ENCODE measurements at regions not wholly inside any gene's neighbourhood (a gene's known extent, or its start where the extent isn't known, plus 50 kb on each side); places are given as distances from the start of the nearest gene placed in this dataset.

- no peaks in the 10 kb centered on the region for H3K23me2 ChIP-seq (ENCODE audit: low read depth, low read length)
- H4K8ac ChIP-seq (ENCODE audit: extremely low read depth, insufficient read depth, low read length) = no peak overlapping the region
- no peaks in the 10 kb centered on the region for H4K20me1 ChIP-seq (replicated peaks in 1 of 2; ENCODE audit: control insufficient read depth in 1 of 2, insufficient read depth in 2 of 2, low read length in 2 of 2)
- no peak overlapping the region for H3K14ac ChIP-seq (ENCODE audit: insufficient read length)
- peaks cover 0 to 7% (median 2%) of the 10 kb centered on the region in 4 experiments; a peak in 4 of 7 replicates for H3K4me1 ChIP-seq (replicated peaks in 1 of 4; ENCODE audit: control insufficient read depth in 3 of 4, insufficient read depth in 4 of 4, low read length in 3 of 4)
- no peaks in the 10 kb centered on the region; a peak in 2 of 7 replicates for H3K27me3 ChIP-seq (replicated peaks in 1 of 4; ENCODE audit: control insufficient read depth in 3 of 4, extremely low read depth in 1 of 4, insufficient read depth in 3 of 4, low read length in 3 of 4)
- H4K5ac ChIP-seq (ENCODE audit: insufficient read length, low read depth, low read length) = no peak overlapping the region
- H3K79me2 ChIP-seq (ENCODE audit: control insufficient read depth in 1 of 2, insufficient read depth in 2 of 2, low read length in 2 of 2) = no peaks in the 10 kb centered on the region
- no peak overlapping the region for H2BK12ac ChIP-seq (ENCODE audit: low read depth, low read length)
- H2AK5ac ChIP-seq (ENCODE audit: low read depth, low read length) = no peak overlapping the region
- H2BK20ac ChIP-seq (ENCODE audit: low read length) = no peak overlapping the region
- DNase-seq (ENCODE audit: low read depth in 1 of 2, low spot score in 2 of 2) = no peak
- no peak overlapping the region for H3K23ac ChIP-seq (ENCODE audit: insufficient read length)
- POLR2A ChIA-PET (ENCODE audit: partially characterized antibody) = no interaction called here
- no peak overlapping the region for H3K56ac ChIP-seq (replicated peaks; ENCODE audit: insufficient read length, low read depth, low read length)
- H2AFZ ChIP-seq (ENCODE audit: low read length) = no peak overlapping the region
- no peak overlapping the region for H2BK5ac ChIP-seq (ENCODE audit: low read depth, low read length)
- no peak for FAIRE-seq
- H3K4me2 ChIP-seq (ENCODE audit: insufficient read depth in 1 of 2, low read depth in 2 of 2, low read length in 2 of 2) = no peak overlapping the region
- WGBS, 2 experiments (ENCODE audit: extremely low coverage in 1 of 2, insufficient coverage in 1 of 2, insufficient read length in 1 of 2, insufficient replicate concordance in 2 of 2, low coverage in 1 of 2, low lambda C conversion rate in 2 of 2, missing lambda C conversion rate in 1 of 2) = 91% methylated on average over 7 of the region's 7 CpGs; no CpG with 5 or more reads in 1 of the 2 experiments
- no peak overlapping the region for H2BK120ac ChIP-seq (replicated peaks; ENCODE audit: low read depth, low read length)
- H2BK15ac ChIP-seq (ENCODE audit: low read length) = no peak overlapping the region
- CTCF ChIA-PET (ENCODE audit: partially characterized antibody) = interaction anchor here (0.9 to 1.6 kb wide), 6 partner anchors 9 to 158 kb away, joined by 3 to 4 read pairs (median 4); no protein-coding TSS in a partner anchor
- no peak overlapping the region for H3K18ac ChIP-seq (ENCODE audit: extremely low read depth, low read length)
- no peak overlapping the region for H4K91ac ChIP-seq (replicated peaks; ENCODE audit: insufficient read length, low read length)
- no peak overlapping the region for H3K9ac ChIP-seq (replicated peaks in 1 of 4; ENCODE audit: extremely low read depth in 1 of 4, low read depth in 3 of 4, low read length in 3 of 4)
- H3K27ac ChIP-seq (ENCODE audit: low read depth, low read length) = no peak overlapping the region
- no peak overlapping the region for H3K4ac ChIP-seq (replicated peaks; ENCODE audit: insufficient read length, low read depth, low read length)
- no peaks in the 10 kb centered on the region for H3K36me3 ChIP-seq (ENCODE audit: control insufficient read depth in 2 of 4, insufficient read depth in 4 of 4, low read length in 3 of 4)
- no peak overlapping the region for H3K4me3 ChIP-seq (ENCODE audit: extremely low read depth in 1 of 4, insufficient read depth in 2 of 4, low read depth in 3 of 4, low read length in 4 of 4)
- H3K79me1 ChIP-seq (ENCODE audit: low read depth, low read length) = no peaks in the 10 kb centered on the region
- H3K9me3 ChIP-seq (ENCODE audit: insufficient read depth in 2 of 2, low read depth in 1 of 2, low read length in 1 of 2) = no peaks in the 10 kb centered on the region
- TF ChIP-seq CBX8 (IDR thresholded peaks at IDR 0.05; ENCODE audit: borderline replicate concordance, low read depth, low read length) = no peak
- no peak for TF ChIP-seq E2F6 (IDR thresholded peaks at IDR 0.05)
- no peak for TF ChIP-seq SIX5 (IDR thresholded peaks at IDR 0.05; ENCODE audit: low read depth, low read length)
- no peak for TF ChIP-seq YY1 (IDR thresholded peaks at IDR 0.05; ENCODE audit: low read depth, low read length)
These were observed 104.7 kb downstream of the RIPK4 start for GRCh38 chr21:41662161-41662560.

Data from H1 (cell line).